ENCODE measurements at regions not wholly inside any gene's neighbourhood (a gene's known extent, or its start where the extent isn't known, plus 50 kb on each side); places are given as distances from the start of the nearest gene placed in this dataset.
"Not testable (repeated sequence)": the region's sequence is repeated elsewhere in the genome, so short reads cannot be mapped to it uniquely, and the experiment has no call there.

GRCh38 chrX:134045372-134045771, 60.0 kb upstream of the GPC3 start:
- DNase-seq (ENCODE audit: low spot score) = not testable (repeated sequence)

- not testable (repeated sequence) for DNase-seq (ENCODE audit: low spot score)
Measured at GRCh38 chrX:134067107-134067506, 81.7 kb upstream of the GPC3 start.

GRCh38 chrX:134071899-134072298, 86.5 kb upstream of the GPC3 start:
- not testable (repeated sequence) for DNase-seq (ENCODE audit: low spot score)

GRCh38 chrX:134073341-134073740, 87.9 kb upstream of the GPC3 start:
- DNase-seq (ENCODE audit: low spot score) = no peak

- no peak for DNase-seq (ENCODE audit: low spot score)
Measured at GRCh38 chrX:134074151-134074550, 88.8 kb upstream of the GPC3 start.

- no peak for DNase-seq (ENCODE audit: low spot score)
Measured at GRCh38 chrX:134075894-134076718, 90.7 kb upstream of the GPC3 start.

GRCh38 chrX:134095366-134095765, 110.0 kb upstream of the GPC3 start:
- DNase-seq (ENCODE audit: low spot score) = no peak

GRCh38 chrX:134101636-134102035, 116.2 kb upstream of the GPC3 start:
- no peak for DNase-seq (ENCODE audit: low spot score)

- DNase-seq (ENCODE audit: low spot score) = no peak
Measured at GRCh38 chrX:134115270-134115669, 121.7 kb upstream of the CCDC160 start.

- DNase-seq (ENCODE audit: low spot score) = no peak
Measured at GRCh38 chrX:134137341-134137740, 99.6 kb upstream of the CCDC160 start.

GRCh38 chrX:134139090-134139489, 97.9 kb upstream of the CCDC160 start:
- DNase-seq (ENCODE audit: low spot score) = no peak

- DNase-seq (ENCODE audit: low spot score) = peak; percentile 5
Measured at GRCh38 chrX:134144231-134144630, 92.8 kb upstream of the CCDC160 start.

- DNase-seq (ENCODE audit: low spot score) = no peak
Measured at GRCh38 chrX:134146493-134146892, 90.5 kb upstream of the CCDC160 start.

GRCh38 chrX:134148172-134148692, 88.8 kb upstream of the CCDC160 start:
- DNase-seq (ENCODE audit: low spot score) = no peak

GRCh38 chrX:134158821-134159512, 78.0 kb upstream of the CCDC160 start:
- DNase-seq (ENCODE audit: low spot score) = no peak

- no peak for DNase-seq (ENCODE audit: low spot score)
Measured at GRCh38 chrX:134161162-134161561, 75.8 kb upstream of the CCDC160 start.

GRCh38 chrX:134162032-134162431, 75.0 kb upstream of the CCDC160 start:
- DNase-seq (ENCODE audit: low spot score) = no peak

- no peak for DNase-seq (ENCODE audit: low spot score)
Measured at GRCh38 chrX:134163836-134164235, 73.1 kb upstream of the CCDC160 start.

- no peak for DNase-seq (ENCODE audit: low spot score)
Measured at GRCh38 chrX:134167591-134168203, 69.3 kb upstream of the CCDC160 start.

GRCh38 chrX:134171661-134172587, 65.1 kb upstream of the CCDC160 start:
- DNase-seq (ENCODE audit: low spot score) = no peak

- DNase-seq (ENCODE audit: low spot score) = peak; percentile 15
Measured at GRCh38 chrX:134172588-134173259, 64.3 kb upstream of the CCDC160 start.
